Stomach (tissue), 4 donors: ENCODE measurements at regions not wholly inside any gene's neighbourhood (a gene's known extent, or its start where the extent isn't known, plus 50 kb on each side); places are given as distances from the start of the nearest gene placed in this dataset.

Experiments used
- POLR2A ChIP-seq, 4 donors: fragments of 450-650 bp; IDR thresholded peaks; one replicate each; pipeline ENCODE4 v1.6.1; 2016; ENCODE audit warnings: antibody characterized with exemption in 4 of 4, control low read depth in 2 of 4, mild to moderate bottlenecking in 1 of 4, moderate library complexity in 1 of 4
- POLR2AphosphoS5 ChIP-seq, 3 donors: sonication (generic); formaldehyde crosslinking; IDR thresholded peaks; one replicate each; pipeline ENCODE4 v1.6.1; 2016; ENCODE audit warnings: antibody characterized with exemption in 3 of 3
- TF ChIP-seq, protein P1 (sequence below), 7 experiments: fragments of 450-650 bp in 4 of 7; fragments of 200-600 bp in 3 of 7; sonication (generic) in 3 of 7; IDR thresholded peaks; one replicate each; pipeline ENCODE4 v1.5.1; 2016 to 2019; ENCODE audit warnings: antibody characterized with exemption in 7 of 7, control low read depth in 2 of 7, mild to moderate bottlenecking in 1 of 7

DNA sequence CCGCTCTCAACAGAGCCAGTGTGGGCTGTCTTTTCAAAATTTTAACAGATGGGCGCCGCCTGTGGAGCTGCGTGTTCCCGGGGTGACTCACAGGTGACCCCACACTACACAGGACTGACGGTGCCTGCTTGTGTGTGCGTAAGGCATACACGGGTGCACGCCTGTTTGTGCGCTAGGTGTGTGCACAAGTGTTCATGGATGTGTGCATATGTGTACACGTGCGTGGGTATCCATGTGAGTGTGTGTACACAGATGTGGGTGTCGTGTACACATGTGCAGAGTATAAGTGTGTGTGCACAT lies 92.7 kb upstream of the SOX1 start:
- TF ChIP-seq, protein P1, sequence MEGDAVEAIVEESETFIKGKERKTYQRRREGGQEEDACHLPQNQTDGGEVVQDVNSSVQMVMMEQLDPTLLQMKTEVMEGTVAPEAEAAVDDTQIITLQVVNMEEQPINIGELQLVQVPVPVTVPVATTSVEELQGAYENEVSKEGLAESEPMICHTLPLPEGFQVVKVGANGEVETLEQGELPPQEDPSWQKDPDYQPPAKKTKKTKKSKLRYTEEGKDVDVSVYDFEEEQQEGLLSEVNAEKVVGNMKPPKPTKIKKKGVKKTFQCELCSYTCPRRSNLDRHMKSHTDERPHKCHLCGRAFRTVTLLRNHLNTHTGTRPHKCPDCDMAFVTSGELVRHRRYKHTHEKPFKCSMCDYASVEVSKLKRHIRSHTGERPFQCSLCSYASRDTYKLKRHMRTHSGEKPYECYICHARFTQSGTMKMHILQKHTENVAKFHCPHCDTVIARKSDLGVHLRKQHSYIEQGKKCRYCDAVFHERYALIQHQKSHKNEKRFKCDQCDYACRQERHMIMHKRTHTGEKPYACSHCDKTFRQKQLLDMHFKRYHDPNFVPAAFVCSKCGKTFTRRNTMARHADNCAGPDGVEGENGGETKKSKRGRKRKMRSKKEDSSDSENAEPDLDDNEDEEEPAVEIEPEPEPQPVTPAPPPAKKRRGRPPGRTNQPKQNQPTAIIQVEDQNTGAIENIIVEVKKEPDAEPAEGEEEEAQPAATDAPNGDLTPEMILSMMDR (IDR thresholded peaks at IDR 0.05): no peak
- TF ChIP-seq POLR2A (IDR thresholded peaks at IDR 0.05) (no peak), POLR2AphosphoS5 (IDR thresholded peaks at IDR 0.05) (no peak)
